Activated T-cell treated with anti-CD3 and anti-CD28 coated beads for 24 hours (primary cell): ENCODE measurements at regions not wholly inside any gene's neighbourhood (a gene's known extent, or its start where the extent isn't known, plus 50 kb on each side); places are given as distances from the start of the nearest gene placed in this dataset.
A peak's percentile ranks its signal among the peaks of the same experiment; 100 is the strongest.

Experiments used
- DNase-seq: peaks from one replicate; pipeline ENCODE4 v3.0.0-alpha.2; 2020; ENCODE audit warnings: low read depth

GRCh38 chr2:238561230-238561629, 134.5 kb downstream of the ASB1 start:
- DNase-seq = no peak

- DNase-seq = no peak
Observed at GRCh38 chr2:238562446-238562845, 135.7 kb downstream of the ASB1 start.

GRCh38 chr2:238563551-238563950, 136.8 kb downstream of the ASB1 start:
- DNase-seq = no peak

- no peak for DNase-seq
Observed at GRCh38 chr2:238564286-238564920, 137.7 kb downstream of the ASB1 start.

GRCh38 chr2:238565031-238565430, 138.3 kb downstream of the ASB1 start:
- no peak for DNase-seq

- DNase-seq = no peak
Observed at GRCh38 chr2:238566001-238566645, 139.4 kb downstream of the ASB1 start.

- no peak for DNase-seq
Observed at GRCh38 chr2:238567067-238567855, 140.5 kb downstream of the ASB1 start.

GRCh38 chr2:238567996-238568395, 141.3 kb downstream of the ASB1 start:
- DNase-seq = no peak

GRCh38 chr2:238568455-238569440, 142.0 kb downstream of the ASB1 start:
- no peak for DNase-seq

- DNase-seq = no peak
Observed at GRCh38 chr2:238569507-238570195, 142.9 kb downstream of the ASB1 start.

GRCh38 chr2:238570391-238570790, 143.7 kb downstream of the ASB1 start:
- DNase-seq = no peak

- no peak for DNase-seq
Observed at GRCh38 chr2:238570926-238571325, 144.2 kb downstream of the ASB1 start.

- no peak for DNase-seq
Observed at GRCh38 chr2:238571661-238572372, 145.1 kb downstream of the ASB1 start.

- DNase-seq = peak; percentile 7
Observed at GRCh38 chr2:238573065-238573778, 146.5 kb downstream of the ASB1 start.

- DNase-seq = no peak
Observed at GRCh38 chr2:238573916-238574315, 147.2 kb downstream of the ASB1 start.

GRCh38 chr2:238574490-238575271, 148.0 kb downstream of the ASB1 start:
- no peak for DNase-seq

- no peak for DNase-seq
Observed at GRCh38 chr2:238576674-238577073, 149.9 kb downstream of the ASB1 start.

GRCh38 chr2:238578256-238578655, 151.5 kb downstream of the ASB1 start:
- no peak for DNase-seq

- DNase-seq = no peak
Observed at GRCh38 chr2:238580486-238580885, 153.8 kb downstream of the ASB1 start.
